Right cardiac atrium (tissue), 5 donors: ENCODE measurements at regions not wholly inside any gene's neighbourhood (a gene's known extent, or its start where the extent isn't known, plus 50 kb on each side); places are given as distances from the start of the nearest gene placed in this dataset.

Experiments used
- ATAC-seq, 2 donors: fragments of 200-7000 bp; cut with Tn5 transposase; one replicate each; pipeline versions ENCODE4 v1.8.0 to v1.9.1; 2020; ENCODE audit warnings: moderate library complexity in 2 of 2, mild to moderate bottlenecking in 1 of 2
- DNase-seq, 3 donors: peaks; one replicate each; pipeline ENCODE4 v3.0.0-alpha.2; 2020
- H3K27ac ChIP-seq: one replicate; pipeline ENCODE4 v1.5.1; 2013; ENCODE audit warnings: mild to moderate bottlenecking, low read length, control low read depth, moderate library complexity
- H3K27me3 ChIP-seq: one replicate; pipeline ENCODE4 v1.6.1; 2013; ENCODE audit not compliant: control insufficient read depth, insufficient read depth
- H3K4me1 ChIP-seq: one replicate; pipeline ENCODE4 v1.6.1; 2013; ENCODE audit warnings: low read length; ENCODE audit not compliant: control insufficient read depth, insufficient read depth
- H3K4me3 ChIP-seq: one replicate; pipeline ENCODE4 v1.5.1; 2013; ENCODE audit warnings: low read length, control low read depth
- H3K9me3 ChIP-seq: one replicate; pipeline ENCODE4 v1.6.1; 2013; ENCODE audit warnings: low read length; ENCODE audit not compliant: control insufficient read depth
- WGBS: extraction: QIAGEN DNeasy Blood & Tissue Kit; methylation state at CpG from one replicate; pipeline ENCODE4 v1.1.7; 2013; 5-methylcytosine and 5-hydroxymethylcytosine counted together
- intact Hi-C, 4 donors: fragments of 100-400 bp; cut with DNase I; formaldehyde crosslinking; loops; one replicate each; pipeline versions ENCODE4 v1.11.0 to v1.14.0; 2022 to 2023
- donor health status: healthy with polysubstance abuse.
- donor health status: DM: no; HTN: yes; CAD: no.
- donor health status: DM: no; HTN: no; CAD: no.
- donor health status: DM: no; HTN: yes; CAD: no; lungs with severe emphysema.
- donor health status: DM: yes; HTN: yes; CAD: no.

GRCh38 chr1:115466433-115466832 is 128.4 kb upstream of the NGF start:
- Histone ChIP-seq H3K27ac (no peak overlapping the region), H3K9me3 (no peaks in the 10 kb centered on the region), H3K4me1 (no peaks in the 10 kb centered on the region), H3K4me3 (no peak overlapping the region), H3K27me3 (no peaks in the 10 kb centered on the region)
- peak; percentile 41 to 58 for ATAC-seq
- WGBS, result 99% methylated on average over 3 of the region's 3 CpGs
- intact Hi-C loops, result loop anchor here in 3 of 4 donors (5.0 to 10.0 kb wide), 2 partner anchors 192 to 329 kb away; no protein-coding TSS in a partner anchor
- DNase-seq, result no peak

GRCh38 chr1:115465802-115466363 is 127.8 kb upstream of the NGF start:
- Histone ChIP-seq H3K9me3 (no peaks in the 10 kb centered on the region), H3K4me3 (no peak overlapping the region), H3K4me1 (no peaks in the 10 kb centered on the region), H3K27ac (no peak overlapping the region), H3K27me3 (no peaks in the 10 kb centered on the region)
- 59% methylated on average over 4 of the region's 4 CpGs for WGBS
- intact Hi-C loops, result loop anchor here in 3 of 4 donors (5.0 to 10.0 kb wide), 2 partner anchors 191 to 329 kb away; no protein-coding TSS in a partner anchor
- peak in 1 of 2 donors; percentile 27 for ATAC-seq
- DNase-seq, result no peak

- no peaks in the 10 kb centered on the region for H3K4me1 ChIP-seq
- H3K4me3 ChIP-seq, result no peak overlapping the region
- DNase-seq (no peak), ATAC-seq (no peak)
- H3K27ac ChIP-seq, result no peak overlapping the region
- no peaks in the 10 kb centered on the region for H3K27me3 ChIP-seq
- intact Hi-C loops, result loop anchor here in 2 of 4 donors (2.0 to 10.0 kb wide), 2 partner anchors 189 to 323 kb away; no protein-coding TSS in a partner anchor
- no peaks in the 10 kb centered on the region for H3K9me3 ChIP-seq
Measured at GRCh38 chr1:115463347-115463746, 125.3 kb upstream of the NGF start.

GRCh38 chr1:115462566-115463076 is 124.6 kb upstream of the NGF start:
- H3K27ac ChIP-seq, result no peak overlapping the region
- no peak overlapping the region for H3K4me3 ChIP-seq
- 67% methylated on average over 4 of the region's 4 CpGs for WGBS
- DNase-seq (no peak), ATAC-seq (no peak)
- intact Hi-C loops, result loop anchor here in 2 of 4 donors (2.0 to 10.0 kb wide), 2 partner anchors 188 to 322 kb away; no protein-coding TSS in a partner anchor
- no peaks in the 10 kb centered on the region for H3K27me3 ChIP-seq
- H3K4me1 ChIP-seq, result no peaks in the 10 kb centered on the region
- H3K9me3 ChIP-seq, result no peaks in the 10 kb centered on the region

- Histone ChIP-seq H3K27ac (no peak overlapping the region), H3K4me3 (no peak overlapping the region), H3K9me3 (no peaks in the 10 kb centered on the region), H3K27me3 (no peaks in the 10 kb centered on the region), H3K4me1 (no peaks in the 10 kb centered on the region)
- no peak for DNase-seq
- 80% methylated on average over 5 of the region's 5 CpGs for WGBS
- intact Hi-C loops, result loop anchor here in 1 of 4 donors (10.0 kb wide), 1 partner anchor 187 kb away; no protein-coding TSS in a partner anchor
- ATAC-seq, result no peak
Measured at GRCh38 chr1:115461526-115461925, 123.5 kb upstream of the NGF start.

- H3K4me3 ChIP-seq, result no peak overlapping the region
- no peak overlapping the region for H3K27ac ChIP-seq
- H3K4me1 ChIP-seq, result no peaks in the 10 kb centered on the region
- 92% methylated on average over 3 of the region's 3 CpGs for WGBS
- H3K9me3 ChIP-seq, result no peaks in the 10 kb centered on the region
- intact Hi-C loops, result loop anchor here in 1 of 4 donors (10.0 kb wide), 1 partner anchor 114 kb away; no protein-coding TSS in a partner anchor
- H3K27me3 ChIP-seq, result no peaks in the 10 kb centered on the region
- DNase-seq (no peak), ATAC-seq (no peak)
Measured at GRCh38 chr1:115459161-115459560, 121.1 kb upstream of the NGF start.

GRCh38 chr1:115458426-115459114 is 120.5 kb upstream of the NGF start:
- no peak for DNase-seq
- no peaks in the 10 kb centered on the region for H3K27me3 ChIP-seq
- 86% methylated on average over 7 of the region's 7 CpGs for WGBS
- no peaks in the 10 kb centered on the region for H3K9me3 ChIP-seq
- no peaks in the 10 kb centered on the region for H3K4me1 ChIP-seq
- intact Hi-C loops, result loop anchor here in 1 of 4 donors (10.0 kb wide), 1 partner anchor 114 kb away; no protein-coding TSS in a partner anchor
- H3K27ac ChIP-seq, result no peak overlapping the region
- ATAC-seq, result no peak
- no peak overlapping the region for H3K4me3 ChIP-seq

GRCh38 chr1:115457289-115457688 is 119.2 kb upstream of the NGF start:
- H3K9me3 ChIP-seq, result no peaks in the 10 kb centered on the region
- intact Hi-C loops, result loop anchor here in 1 of 4 donors (10.0 kb wide), 1 partner anchor 112 kb away; no protein-coding TSS in a partner anchor
- no peak overlapping the region for H3K27ac ChIP-seq
- H3K4me3 ChIP-seq, result no peak overlapping the region
- DNase-seq, result no peak
- H3K4me1 ChIP-seq, result no peaks in the 10 kb centered on the region
- 37% methylated on average over 2 of the region's 2 CpGs for WGBS
- no peaks in the 10 kb centered on the region for H3K27me3 ChIP-seq
- no peak for ATAC-seq

GRCh38 chr1:115456441-115456961 is 118.5 kb upstream of the NGF start:
- Histone ChIP-seq H3K4me3 (no peak overlapping the region), H3K27ac (no peak overlapping the region), H3K4me1 (no peaks in the 10 kb centered on the region), H3K27me3 (no peaks in the 10 kb centered on the region), H3K9me3 (no peaks in the 10 kb centered on the region)
- intact Hi-C loops, result loop anchor here in 1 of 4 donors (10.0 kb wide), 1 partner anchor 112 kb away; no protein-coding TSS in a partner anchor
- ATAC-seq (peak; percentile 54 to 63), DNase-seq (peak in 1 of 3 donors; percentile 59)
- WGBS, result 70% methylated on average over 11 of the region's 11 CpGs

- DNase-seq (peak; percentile 59 to 85 (median 83)), ATAC-seq (peak; percentile 79 to 89)
- H3K4me3 ChIP-seq, result no peak overlapping the region
- no peaks in the 10 kb centered on the region for H3K27me3 ChIP-seq
- H3K27ac ChIP-seq, result no peak overlapping the region
- intact Hi-C loops, result loop anchor here in 1 of 4 donors (10.0 kb wide), 1 partner anchor 110 kb away; no protein-coding TSS in a partner anchor
- no peaks in the 10 kb centered on the region for H3K9me3 ChIP-seq
- WGBS, result 53% methylated on average over 13 of the region's 13 CpGs
- peaks cover 2% of the 10 kb centered on the region for H3K4me1 ChIP-seq
Measured at GRCh38 chr1:115454837-115455511, 116.9 kb upstream of the NGF start.
